Fibroblast of lung (primary cell): ENCODE measurements at regions not wholly inside any gene's neighbourhood (a gene's known extent, or its start where the extent isn't known, plus 50 kb on each side); places are given as distances from the start of the nearest gene placed in this dataset.
A peak's percentile ranks its signal among the peaks of the same experiment; 100 is the strongest.
"Not testable (repeated sequence)": the region's sequence is repeated elsewhere in the genome, so short reads cannot be mapped to it uniquely, and the experiment has no call there.

ENCODE experiments used
- DNase-seq, 2 donors: peaks; one replicate each; pipeline versions ENCODE4 v3.0.0 to v3.0.0-alpha.2; 2010; ENCODE audit warnings: low read depth in 2 of 2
- H2AFZ ChIP-seq: 2 replicates; pipeline ENCODE4 v1.5.1; 2012; ENCODE audit warnings: low read length, control low read depth, inconsistent platforms
- H3K27ac ChIP-seq: 2 replicates; pipeline ENCODE4 v1.5.1; 2011; ENCODE audit warnings: low read length, control low read depth; ENCODE audit not compliant: insufficient read depth
- H3K27me3 ChIP-seq: 2 replicates; pipeline ENCODE4 v1.5.1; 2011; ENCODE audit warnings: mild to moderate bottlenecking, low read length; ENCODE audit not compliant: control insufficient read depth, insufficient read depth
- H3K36me3 ChIP-seq: 2 replicates; pipeline ENCODE4 v1.5.1; 2011; ENCODE audit warnings: low read length; ENCODE audit not compliant: control insufficient read depth, insufficient read depth
- H3K4me1 ChIP-seq: 2 replicates; pipeline ENCODE4 v1.5.1; 2011; ENCODE audit warnings: low read length; ENCODE audit not compliant: control insufficient read depth, insufficient read depth; ENCODE audit errors: extremely low read depth
- H3K4me2 ChIP-seq: 2 replicates; pipeline ENCODE4 v1.5.1; 2011; ENCODE audit warnings: low read length, control low read depth; ENCODE audit not compliant: insufficient read depth; ENCODE audit errors: extremely low read depth
- H3K4me3 ChIP-seq, 4 experiments: fragments of 200-600 bp in 1 of 4; sonication (generic) in 1 of 4; replicated peaks in 1 of 4; 2 replicates each; pipeline ENCODE4 v1.5.1; 2011 to 2016; ENCODE audit warnings: low read length in 4 of 4, low read depth in 3 of 4, mild to moderate bottlenecking in 3 of 4, control low read depth in 2 of 4, inconsistent platforms in 1 of 4, mixed read lengths in 1 of 4; ENCODE audit not compliant: insufficient read depth in 1 of 4; ENCODE audit errors: control extremely low read depth in 1 of 4
- H3K79me2 ChIP-seq: 2 replicates; pipeline ENCODE4 v1.5.1; 2012; ENCODE audit warnings: mild to moderate bottlenecking, low read length, inconsistent platforms; ENCODE audit not compliant: control insufficient read depth, insufficient read depth
- H3K9ac ChIP-seq: 2 replicates; pipeline ENCODE4 v1.5.1; 2011; ENCODE audit warnings: mild to moderate bottlenecking, low read length, control low read depth; ENCODE audit not compliant: insufficient read depth
- H3K9me3 ChIP-seq: 2 replicates; pipeline ENCODE4 v1.5.1; 2012; ENCODE audit warnings: low read depth, low read length; ENCODE audit not compliant: control insufficient read depth, insufficient read depth
- H4K20me1 ChIP-seq: 2 replicates; pipeline ENCODE4 v1.5.1; 2011; ENCODE audit warnings: low read length; ENCODE audit not compliant: control insufficient read depth, insufficient read depth; ENCODE audit errors: extremely low read depth

DNA sequence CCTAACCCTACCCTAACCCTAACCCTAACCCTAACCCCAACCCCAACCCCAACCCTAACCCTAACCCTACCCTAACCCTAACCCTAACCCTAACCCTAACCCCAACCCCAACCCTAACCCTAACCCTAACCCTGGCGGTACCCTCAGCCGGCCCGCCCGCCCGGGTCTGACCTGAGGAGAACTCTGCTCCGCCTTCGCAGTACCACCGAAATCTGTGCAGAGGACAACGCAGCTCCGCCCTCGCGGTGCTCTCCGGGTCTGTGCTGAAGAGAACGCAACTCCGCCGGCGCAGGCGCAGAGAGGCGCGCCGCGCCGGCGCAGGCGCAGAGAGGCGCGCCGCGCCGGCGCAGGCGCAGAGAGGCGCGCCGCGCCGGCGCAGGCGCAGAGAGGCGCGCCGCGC is 56.1 kb upstream of the IQSEC3 start:
- H3K36me3 ChIP-seq, H3K4me3 ChIP-seq, H3K9ac ChIP-seq, H3K27ac ChIP-seq, H3K4me1 ChIP-seq, H3K79me2 ChIP-seq, H3K9me3 ChIP-seq, H2AFZ ChIP-seq, H3K4me2 ChIP-seq, H4K20me1 ChIP-seq, H3K27me3 ChIP-seq, DNase-seq: not testable (repeated sequence)

- not testable (repeated sequence) for H3K79me2 ChIP-seq, H3K4me2 ChIP-seq, H3K27me3 ChIP-seq, H3K27ac ChIP-seq, H3K36me3 ChIP-seq, H3K4me3 ChIP-seq, H3K4me1 ChIP-seq, H3K9me3 ChIP-seq, H3K9ac ChIP-seq, H2AFZ ChIP-seq, H4K20me1 ChIP-seq, DNase-seq
These were observed 55.4 kb upstream of the IQSEC3 start for GRCh38 chr12:10879-11812.

GRCh38 chr12:12306-12705 is 54.3 kb upstream of the IQSEC3 start:
- not testable (repeated sequence) for H3K4me1 ChIP-seq, H3K79me2 ChIP-seq, H3K27ac ChIP-seq, H3K36me3 ChIP-seq, H3K4me2 ChIP-seq, H3K4me3 ChIP-seq, DNase-seq, H3K27me3 ChIP-seq, H3K9me3 ChIP-seq, H2AFZ ChIP-seq, H4K20me1 ChIP-seq, H3K9ac ChIP-seq

DNA sequence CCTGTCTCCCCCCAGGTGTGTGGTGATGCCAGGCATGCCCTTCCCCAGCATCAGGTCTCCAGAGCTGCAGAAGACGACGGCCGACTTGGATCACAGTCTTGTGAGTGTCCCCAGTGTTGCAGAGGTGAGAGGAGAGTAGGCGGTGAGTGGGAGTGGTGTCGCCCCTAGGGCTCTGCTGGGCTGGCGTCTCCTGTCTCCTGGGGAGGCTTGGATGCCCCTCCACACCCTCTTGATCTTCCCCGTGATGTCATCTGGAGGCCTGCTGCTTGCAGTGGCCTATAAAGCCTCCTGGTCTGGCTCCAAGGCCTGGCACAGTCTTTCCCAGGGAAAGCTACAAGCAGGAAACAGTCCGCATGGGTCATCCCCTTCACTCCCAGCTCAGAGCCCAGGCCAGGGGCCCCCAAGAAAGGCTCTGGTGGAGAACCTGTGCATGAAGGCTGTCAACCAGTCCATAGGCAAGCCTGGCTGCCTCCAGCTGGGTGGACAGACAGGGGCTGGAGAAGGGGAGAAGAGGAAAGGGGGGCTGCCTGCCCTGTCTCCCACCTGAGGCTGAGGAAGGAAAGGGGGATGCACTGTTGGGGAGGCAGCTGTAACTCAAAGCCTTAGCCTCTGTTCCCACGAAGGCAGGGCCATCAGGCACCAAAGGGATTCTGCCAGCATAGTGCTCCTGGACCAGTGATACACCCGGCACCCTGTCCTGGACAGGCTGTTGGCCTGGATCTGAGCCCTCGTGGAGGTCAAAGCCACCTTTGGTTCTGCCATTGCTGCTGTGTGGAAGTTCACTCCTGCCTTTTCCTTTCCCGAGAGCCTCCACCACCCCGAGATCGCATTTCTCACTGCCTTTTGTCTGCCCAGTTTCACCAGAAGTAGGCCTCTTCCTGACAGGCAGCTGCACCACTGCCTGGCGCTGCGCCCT is 53.6 kb upstream of the IQSEC3 start:
- H3K36me3 ChIP-seq, H3K27ac ChIP-seq, H3K9me3 ChIP-seq, H2AFZ ChIP-seq, H3K9ac ChIP-seq, H3K4me2 ChIP-seq, H3K79me2 ChIP-seq, H3K27me3 ChIP-seq, H3K4me3 ChIP-seq, DNase-seq, H4K20me1 ChIP-seq, H3K4me1 ChIP-seq: not testable (repeated sequence)

DNA sequence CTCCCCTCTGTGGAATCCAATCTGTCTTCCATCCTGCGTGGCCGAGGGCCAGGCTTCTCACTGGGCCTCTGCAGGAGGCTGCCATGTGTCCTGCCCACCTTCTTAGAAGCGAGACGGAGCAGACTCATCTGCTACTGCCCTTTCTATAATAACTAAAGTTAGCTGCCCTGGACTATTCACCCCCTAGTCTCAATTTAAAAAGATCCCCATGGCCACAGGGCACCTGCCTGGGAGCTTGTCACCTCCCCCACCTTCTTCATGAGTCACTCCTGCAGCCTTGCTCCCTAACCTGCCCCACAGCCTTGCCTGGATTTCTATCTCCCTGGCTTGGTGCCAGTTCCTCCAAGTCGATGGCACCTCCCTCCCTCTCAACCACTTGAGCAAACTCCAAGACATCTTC is 52.7 kb upstream of the IQSEC3 start:
- peak in 1 of 2 donors; percentile 19 for DNase-seq
- not testable (repeated sequence) for H3K9me3 ChIP-seq, H3K27me3 ChIP-seq, H2AFZ ChIP-seq, H3K36me3 ChIP-seq, H3K4me3 ChIP-seq, H3K4me1 ChIP-seq, H3K79me2 ChIP-seq, H4K20me1 ChIP-seq, H3K4me2 ChIP-seq, H3K27ac ChIP-seq, H3K9ac ChIP-seq

DNA sequence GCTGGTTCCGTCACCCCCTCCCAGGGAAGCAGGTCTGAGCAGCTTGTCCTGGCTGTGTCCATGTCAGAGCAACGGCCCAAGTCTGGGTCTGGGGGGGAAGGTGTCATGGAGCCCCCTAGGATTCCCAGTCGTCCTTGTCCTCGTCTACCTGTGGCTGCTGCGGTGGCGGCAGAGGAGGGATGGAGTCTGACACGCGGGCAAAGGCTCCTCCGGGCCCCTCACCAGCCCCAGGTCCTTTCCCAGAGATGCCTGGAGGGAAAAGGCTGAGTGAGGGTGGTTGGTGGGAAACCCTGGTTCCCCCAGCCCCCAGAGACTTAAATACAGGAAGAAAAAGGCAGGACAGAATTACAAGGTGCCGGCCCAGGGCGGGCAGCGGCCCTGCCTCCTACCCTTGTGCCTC is 51.9 kb upstream of the IQSEC3 start:
- not testable (repeated sequence) for H3K4me3 ChIP-seq, H2AFZ ChIP-seq, H3K27me3 ChIP-seq, H4K20me1 ChIP-seq, DNase-seq, H3K36me3 ChIP-seq, H3K79me2 ChIP-seq, H3K27ac ChIP-seq, H3K9me3 ChIP-seq, H3K9ac ChIP-seq, H3K4me2 ChIP-seq, H3K4me1 ChIP-seq
